Cardiac muscle cell (in vitro differentiated cells and primary cell): ENCODE measurements at regions not wholly inside any gene's neighbourhood (a gene's known extent, or its start where the extent isn't known, plus 50 kb on each side); places are given as distances from the start of the nearest gene placed in this dataset.

Experiments used
- DNase-seq, 2 donors: peaks; one replicate each; pipeline versions ENCODE4 v3.0.0 to v3.0.0-alpha.2; 2010 to 2017; ENCODE audit warnings: low read depth in 1 of 2, low spot score in 1 of 2
- H3K27ac ChIP-seq: fragments of 200-600 bp; sonication (generic); 2 replicates; pipeline ENCODE4 v1.5.1; 2016
- H3K27me3 ChIP-seq: fragments of 200-600 bp; sonication (generic); 2 replicates; pipeline ENCODE4 v1.6.0; 2016; ENCODE audit warnings: control low read depth
- H3K36me3 ChIP-seq: fragments of 200-600 bp; sonication (generic); 2 replicates; pipeline ENCODE4 v1.5.1; 2016; ENCODE audit warnings: control low read depth
- H3K4me1 ChIP-seq: fragments of 200-600 bp; sonication (generic); 2 replicates; pipeline ENCODE4 v1.8.1; 2017; ENCODE audit warnings: low read depth, mild to moderate bottlenecking, mixed run types
- H3K4me3 ChIP-seq: fragments of 200-600 bp; sonication (generic); 2 replicates; pipeline ENCODE4 v1.5.1; 2016; ENCODE audit warnings: mild to moderate bottlenecking
- H3K9me3 ChIP-seq: fragments of 200-600 bp; sonication (generic); 2 replicates; pipeline ENCODE4 v1.5.1; 2017; ENCODE audit warnings: low read depth, mild to moderate bottlenecking, control low read depth
- TF ChIP-seq, protein P1 (sequence below): IDR thresholded peaks from 2 replicates; pipeline ENCODE4 v1.5.1; 2012; ENCODE audit warnings: low read depth, mild to moderate bottlenecking, low read length

DNA sequence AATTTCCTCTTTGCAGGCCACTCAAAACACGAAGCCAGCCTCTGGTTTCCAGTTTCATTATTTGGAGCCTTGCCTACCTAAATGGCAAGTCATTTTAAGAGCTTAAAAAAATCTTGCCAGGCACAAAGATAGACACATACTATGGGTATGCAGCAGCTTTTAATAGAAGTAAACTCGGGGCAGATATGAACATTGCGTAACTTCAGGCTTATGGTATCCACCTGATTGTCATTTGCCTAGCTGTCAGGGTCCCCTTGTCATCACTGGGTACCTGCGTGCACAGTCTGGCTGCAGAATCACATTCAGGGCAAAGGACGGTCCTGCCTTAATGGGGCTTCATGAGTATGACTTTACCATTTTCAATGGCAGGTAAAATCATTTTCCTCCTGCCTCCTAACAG lies 466.1 kb upstream of the NRP1 start:
- Histone ChIP-seq H3K4me1 (peaks cover 12% of the 10 kb centered on the region), H3K9me3 (no peaks in the 10 kb centered on the region), H3K4me3 (no peak overlapping the region), H3K27ac (no peak overlapping the region), H3K36me3 (no peaks in the 10 kb centered on the region), H3K27me3 (no peaks in the 10 kb centered on the region)
- TF ChIP-seq, protein P1, sequence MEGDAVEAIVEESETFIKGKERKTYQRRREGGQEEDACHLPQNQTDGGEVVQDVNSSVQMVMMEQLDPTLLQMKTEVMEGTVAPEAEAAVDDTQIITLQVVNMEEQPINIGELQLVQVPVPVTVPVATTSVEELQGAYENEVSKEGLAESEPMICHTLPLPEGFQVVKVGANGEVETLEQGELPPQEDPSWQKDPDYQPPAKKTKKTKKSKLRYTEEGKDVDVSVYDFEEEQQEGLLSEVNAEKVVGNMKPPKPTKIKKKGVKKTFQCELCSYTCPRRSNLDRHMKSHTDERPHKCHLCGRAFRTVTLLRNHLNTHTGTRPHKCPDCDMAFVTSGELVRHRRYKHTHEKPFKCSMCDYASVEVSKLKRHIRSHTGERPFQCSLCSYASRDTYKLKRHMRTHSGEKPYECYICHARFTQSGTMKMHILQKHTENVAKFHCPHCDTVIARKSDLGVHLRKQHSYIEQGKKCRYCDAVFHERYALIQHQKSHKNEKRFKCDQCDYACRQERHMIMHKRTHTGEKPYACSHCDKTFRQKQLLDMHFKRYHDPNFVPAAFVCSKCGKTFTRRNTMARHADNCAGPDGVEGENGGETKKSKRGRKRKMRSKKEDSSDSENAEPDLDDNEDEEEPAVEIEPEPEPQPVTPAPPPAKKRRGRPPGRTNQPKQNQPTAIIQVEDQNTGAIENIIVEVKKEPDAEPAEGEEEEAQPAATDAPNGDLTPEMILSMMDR = no peak
- DNase-seq = no peak

- no peaks in the 10 kb centered on the region for H3K27me3 ChIP-seq
- no peak for DNase-seq
- H3K9me3 ChIP-seq = no peaks in the 10 kb centered on the region
- no peak overlapping the region for H3K4me3 ChIP-seq
- peak overlapping the region; percentile 55 for H3K27ac ChIP-seq
- TF ChIP-seq, protein P1 = no peak
- peaks cover 12% of the 10 kb centered on the region for H3K4me1 ChIP-seq
- no peaks in the 10 kb centered on the region for H3K36me3 ChIP-seq
Observed at GRCh38 chr10:33799944-33800323, 465.5 kb upstream of the NRP1 start.

DNA sequence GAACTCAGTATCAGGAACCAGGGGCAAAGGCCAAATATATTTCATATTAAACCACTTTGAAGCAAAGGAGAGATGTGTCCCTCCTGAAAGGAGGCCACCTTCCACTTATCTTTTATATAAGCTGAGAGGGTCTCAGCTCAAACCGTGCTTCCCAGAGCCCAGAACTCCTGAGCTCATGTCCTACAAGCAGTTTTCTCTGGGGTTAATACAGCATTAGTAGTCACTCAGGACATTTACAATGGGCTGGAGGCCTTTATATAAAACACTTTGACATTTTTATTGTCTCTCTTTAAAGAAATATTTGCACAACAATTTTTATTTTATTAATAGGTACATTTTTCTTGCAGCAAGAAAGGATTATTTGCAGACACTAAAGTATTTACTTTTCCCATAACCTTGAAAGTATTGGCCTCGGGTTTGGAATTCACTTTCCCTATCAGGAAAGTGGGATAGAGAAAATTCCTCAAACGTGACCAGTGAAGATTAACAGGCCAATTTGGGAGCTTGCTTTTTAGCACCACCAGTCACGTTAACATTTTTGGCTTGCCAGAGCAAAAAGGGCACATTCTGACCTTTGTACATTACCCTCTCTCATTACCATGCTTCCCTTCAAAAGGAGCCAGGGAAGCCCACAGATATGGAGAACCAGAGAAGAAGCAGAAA lies 464.9 kb upstream of the NRP1 start:
- Histone ChIP-seq H3K4me3 (no peak overlapping the region), H3K4me1 (peaks cover 12% of the 10 kb centered on the region), H3K27me3 (no peaks in the 10 kb centered on the region), H3K27ac (peak overlapping the region; percentile 55), H3K36me3 (no peaks in the 10 kb centered on the region), H3K9me3 (no peaks in the 10 kb centered on the region)
- DNase-seq = peak; percentile 34 to 43
- TF ChIP-seq, protein P1 = no peak

DNA sequence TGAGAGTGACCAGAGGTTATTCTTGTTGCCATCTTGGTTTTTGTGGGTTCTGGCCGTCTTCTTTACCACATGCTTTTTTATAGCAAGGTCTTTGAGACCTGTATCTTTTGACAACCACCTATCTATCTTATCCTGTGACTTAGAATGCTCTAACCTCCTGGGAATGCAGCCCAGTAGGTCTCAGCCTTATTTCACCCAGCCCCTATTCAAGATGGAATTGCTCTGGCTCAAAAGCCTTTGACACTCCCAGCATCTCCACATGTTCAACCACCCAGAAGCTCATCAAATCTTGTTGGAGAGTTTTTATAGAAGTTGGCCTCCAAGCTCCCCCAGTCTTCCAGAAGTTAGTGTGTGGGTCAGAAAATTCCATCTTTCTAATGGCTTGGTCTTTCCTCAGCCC lies 464.3 kb upstream of the NRP1 start:
- H3K27me3 ChIP-seq = no peaks in the 10 kb centered on the region
- H3K9me3 ChIP-seq = no peaks in the 10 kb centered on the region
- DNase-seq = no peak
- TF ChIP-seq, protein P1 = no peak
- H3K27ac ChIP-seq = no peak overlapping the region
- no peaks in the 10 kb centered on the region for H3K36me3 ChIP-seq
- no peak overlapping the region for H3K4me3 ChIP-seq
- peaks cover 12% of the 10 kb centered on the region for H3K4me1 ChIP-seq

- TF ChIP-seq, protein P1 = no peak
- DNase-seq = no peak
Observed at GRCh38 chr10:33796680-33797079, 462.2 kb upstream of the NRP1 start.

More at GRCh38 chr10:33796680-33797079, 462.2 kb upstream of the NRP1 start:
- no peak overlapping the region for H3K4me3 ChIP-seq
- no peaks in the 10 kb centered on the region for H3K9me3 ChIP-seq
- peaks cover 12% of the 10 kb centered on the region for H3K4me1 ChIP-seq
- no peaks in the 10 kb centered on the region for H3K27me3 ChIP-seq
- H3K36me3 ChIP-seq = no peaks in the 10 kb centered on the region
- H3K27ac ChIP-seq = no peak overlapping the region
